SK-N-MC (cell line): ENCODE measurements at regions not wholly inside any gene's neighbourhood (a gene's known extent, or its start where the extent isn't known, plus 50 kb on each side); places are given as distances from the start of the nearest gene placed in this dataset.

Experiments
- EZH2 ChIP-seq: fragments of 200-600 bp; sonication (generic); IDR thresholded peaks from one replicate; pipeline ENCODE4 v1.6.1; 2017; ENCODE audit warnings: antibody characterized with exemption
- POLR2AphosphoS5 ChIP-seq: IDR thresholded peaks from 2 replicates; pipeline ENCODE4 v1.6.1; 2012; ENCODE audit warnings: mild to moderate bottlenecking, low read depth, low read length, borderline replicate concordance

DNA sequence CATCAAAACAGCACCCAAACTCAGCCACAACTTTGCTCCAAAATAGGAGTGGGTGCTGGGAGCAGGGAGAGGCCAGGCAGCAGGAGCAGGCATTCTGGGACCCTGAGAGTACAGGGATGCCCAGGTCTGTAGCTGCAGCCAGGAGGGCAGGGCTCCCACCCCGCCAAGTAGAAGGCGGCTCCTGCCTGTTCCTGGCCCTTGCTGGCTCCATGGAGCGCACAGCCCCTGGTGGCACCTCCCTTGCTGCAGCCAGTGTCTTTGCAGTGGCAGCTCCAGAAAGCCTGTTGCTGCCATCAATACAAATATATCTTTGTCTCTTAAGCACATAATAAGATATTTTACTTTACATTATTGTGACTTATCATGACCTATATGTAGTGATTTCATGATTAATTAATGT is 1096.5 kb downstream of the FSCB start:
- no peak for TF ChIP-seq EZH2
- no peak for TF ChIP-seq POLR2AphosphoS5
